RWPE1 (cell line): ENCODE measurements at regions not wholly inside any gene's neighbourhood (a gene's known extent, or its start where the extent isn't known, plus 50 kb on each side); places are given as distances from the start of the nearest gene placed in this dataset.

Source experiments
- CTCF ChIA-PET: fragments of 350-600 bp; sonication (Branson Sonifier 250); formaldehyde crosslinking; extraction: SDS; loops from one replicate; lab custom pipeline; 2021; lab: Yijun Ruan, JAX
- POLR2A ChIA-PET: fragments of 400-600 bp; formaldehyde crosslinking; extraction: SDS; loops from one replicate; lab custom pipeline; 2020; ENCODE audit warnings: antibody characterized with exemption; ENCODE audit not compliant: low non-redundant PET; lab: Yijun Ruan, JAX
- DNase-seq: peaks from one replicate; pipeline ENCODE4 v3.0.0; 2012; ENCODE audit warnings: low spot score
- H3K27ac ChIP-seq: fragments of 450-650 bp; 2 replicates; pipeline ENCODE4 v1.5.1; 2017
- CTCF ChIP-seq: fragments of 450-650 bp; conservative IDR thresholded peaks from 2 replicates; pipeline ENCODE4 v1.5.1; 2017; ENCODE audit warnings: low read depth, mild to moderate bottlenecking

DNA sequence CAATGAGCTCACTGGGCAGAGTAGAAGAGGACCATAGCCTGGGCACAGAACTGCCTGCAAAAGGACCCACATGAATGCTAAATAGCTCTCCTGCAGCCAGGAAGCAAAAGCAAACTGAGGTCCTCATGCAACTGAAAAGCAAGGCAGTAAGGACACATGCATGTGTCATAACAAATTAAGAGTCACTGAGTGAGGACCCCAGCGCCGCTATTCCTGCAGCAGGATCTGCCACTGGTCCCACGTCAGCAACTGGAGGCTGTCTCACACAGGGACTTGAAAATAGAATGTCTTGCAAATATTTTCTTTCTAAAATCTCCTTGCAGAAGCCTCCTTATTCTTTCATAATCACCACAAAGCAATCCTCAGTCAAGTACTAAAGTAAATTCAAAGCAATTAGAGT, 559.6 kb upstream of the DAB1 start:
- no peak for DNase-seq
- POLR2A ChIA-PET: no interaction called here
- no peak for TF ChIP-seq CTCF
- CTCF ChIA-PET: no interaction called here
- H3K27ac ChIP-seq: no peak overlapping the region

DNA sequence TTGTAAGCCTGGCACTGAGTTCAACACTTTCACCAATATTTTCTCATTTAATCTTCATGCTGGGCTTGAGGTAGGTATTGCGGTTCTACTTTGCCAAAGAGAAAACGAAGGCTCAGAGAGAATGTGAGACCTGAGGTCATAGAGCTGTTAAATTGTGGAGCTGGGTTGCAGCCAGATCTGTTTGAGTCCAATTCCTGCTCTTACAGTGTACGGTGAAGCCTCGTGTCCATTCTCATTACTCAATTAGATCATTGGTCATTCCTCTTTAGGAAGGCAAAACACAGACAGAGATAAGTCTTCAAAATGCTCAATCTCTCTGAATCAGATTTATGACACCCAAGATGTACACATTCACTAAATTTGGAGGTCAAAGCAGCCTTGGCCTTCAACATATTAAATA, 559.0 kb upstream of the DAB1 start:
- DNase-seq: no peak
- TF ChIP-seq CTCF: no peak
- POLR2A ChIA-PET: no interaction called here
- no peak overlapping the region for H3K27ac ChIP-seq
- CTCF ChIA-PET: no interaction called here

- no peak for DNase-seq
- ChIA-PET CTCF (no interaction called here), POLR2A (no interaction called here)
- TF ChIP-seq CTCF: no peak
- H3K27ac ChIP-seq: no peak overlapping the region
Measured at GRCh38 chr1:57976216-57976615, 552.4 kb upstream of the DAB1 start.

DNA sequence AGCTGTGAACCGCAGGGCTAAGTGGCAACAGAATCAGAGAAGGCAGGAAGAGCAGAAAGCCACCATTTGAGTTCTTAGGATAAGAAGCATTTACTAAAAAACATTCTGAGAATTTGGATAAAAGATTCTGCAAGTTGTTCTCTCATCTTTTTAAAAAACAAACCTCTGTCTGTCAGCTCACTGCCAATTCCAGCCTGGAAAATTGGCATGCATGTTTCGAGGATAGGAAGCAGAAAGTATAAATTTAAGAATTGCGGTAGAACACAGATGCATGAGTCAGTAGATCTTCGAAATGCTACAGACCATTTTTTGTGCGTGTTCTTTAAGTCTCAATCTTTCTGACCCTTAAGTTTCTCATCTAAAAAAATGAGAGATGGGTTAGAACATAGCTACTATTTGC, 544.5 kb upstream of the DAB1 start:
- H3K27ac ChIP-seq: no peak overlapping the region
- CTCF ChIA-PET: interaction anchor here (0.8 kb wide), 1 partner anchor 169 kb away, joined by 3 read pairs; no protein-coding TSS in a partner anchor
- POLR2A ChIA-PET: no interaction called here
- no peak for TF ChIP-seq CTCF
- DNase-seq: no peak

GRCh38 chr1:57966751-57967406, 543.0 kb upstream of the DAB1 start:
- ChIA-PET POLR2A (no interaction called here), CTCF (interaction anchor here (0.6 kb wide), 1 partner anchor 55 kb away, joined by 5 read pairs; no protein-coding TSS in a partner anchor)
- no peak for TF ChIP-seq CTCF
- no peak overlapping the region for H3K27ac ChIP-seq
- peak; percentile 32 for DNase-seq

GRCh38 chr1:57966340-57966739, 542.5 kb upstream of the DAB1 start:
- POLR2A ChIA-PET: no interaction called here
- CTCF ChIA-PET: interaction anchor here (0.6 to 0.8 kb wide), 2 partner anchors 55 to 195 kb away, joined by 4 to 5 read pairs; no protein-coding TSS in a partner anchor
- no peak for DNase-seq
- TF ChIP-seq CTCF: no peak
- no peak overlapping the region for H3K27ac ChIP-seq
